ENCODE measurements at regions not wholly inside any gene's neighbourhood (a gene's known extent, or its start where the extent isn't known, plus 50 kb on each side); places are given as distances from the start of the nearest gene placed in this dataset.

- TF ChIP-seq, protein P1, sequence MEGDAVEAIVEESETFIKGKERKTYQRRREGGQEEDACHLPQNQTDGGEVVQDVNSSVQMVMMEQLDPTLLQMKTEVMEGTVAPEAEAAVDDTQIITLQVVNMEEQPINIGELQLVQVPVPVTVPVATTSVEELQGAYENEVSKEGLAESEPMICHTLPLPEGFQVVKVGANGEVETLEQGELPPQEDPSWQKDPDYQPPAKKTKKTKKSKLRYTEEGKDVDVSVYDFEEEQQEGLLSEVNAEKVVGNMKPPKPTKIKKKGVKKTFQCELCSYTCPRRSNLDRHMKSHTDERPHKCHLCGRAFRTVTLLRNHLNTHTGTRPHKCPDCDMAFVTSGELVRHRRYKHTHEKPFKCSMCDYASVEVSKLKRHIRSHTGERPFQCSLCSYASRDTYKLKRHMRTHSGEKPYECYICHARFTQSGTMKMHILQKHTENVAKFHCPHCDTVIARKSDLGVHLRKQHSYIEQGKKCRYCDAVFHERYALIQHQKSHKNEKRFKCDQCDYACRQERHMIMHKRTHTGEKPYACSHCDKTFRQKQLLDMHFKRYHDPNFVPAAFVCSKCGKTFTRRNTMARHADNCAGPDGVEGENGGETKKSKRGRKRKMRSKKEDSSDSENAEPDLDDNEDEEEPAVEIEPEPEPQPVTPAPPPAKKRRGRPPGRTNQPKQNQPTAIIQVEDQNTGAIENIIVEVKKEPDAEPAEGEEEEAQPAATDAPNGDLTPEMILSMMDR (IDR thresholded peaks at IDR 0.05): no peak
- no peak for TF ChIP-seq POLR2A (IDR thresholded peaks at IDR 0.05)
Observed at GRCh38 chr1:244163861-244164510, 112.9 kb downstream of the ZBTB18 start.
